AG08395 (cell line): ENCODE measurements at regions not wholly inside any gene's neighbourhood (a gene's known extent, or its start where the extent isn't known, plus 50 kb on each side); places are given as distances from the start of the nearest gene placed in this dataset.

Experiments
- DNase-seq: peaks from one replicate; pipeline ENCODE4 v3.0.0; 2012; ENCODE audit warnings: mixed read lengths, low spot score

- no peak for DNase-seq
Observed at GRCh38 chr6:153873541-153873940, 165.5 kb upstream of the OPRM1 start.

- no peak for DNase-seq
Observed at GRCh38 chr6:153872946-153873345, 166.1 kb upstream of the OPRM1 start.

- no peak for DNase-seq
Observed at GRCh38 chr6:153862927-153863326, 176.1 kb upstream of the OPRM1 start.

GRCh38 chr6:153862139-153862538 lies 176.9 kb upstream of the OPRM1 start:
- no peak for DNase-seq

- DNase-seq = no peak
Observed at GRCh38 chr6:153858529-153858928, 180.5 kb upstream of the OPRM1 start.

GRCh38 chr6:153856929-153857376 lies 182.1 kb upstream of the OPRM1 start:
- DNase-seq = no peak

GRCh38 chr6:153852481-153852880 lies 186.6 kb upstream of the OPRM1 start:
- DNase-seq = no peak

GRCh38 chr6:153852034-153852433 lies 187.0 kb upstream of the OPRM1 start:
- no peak for DNase-seq

- DNase-seq = no peak
Observed at GRCh38 chr6:153849072-153849779, 189.8 kb upstream of the OPRM1 start.

- no peak for DNase-seq
Observed at GRCh38 chr6:153843420-153843819, 195.6 kb upstream of the OPRM1 start.

GRCh38 chr6:153842491-153842890 lies 196.5 kb upstream of the OPRM1 start:
- DNase-seq = no peak

GRCh38 chr6:153840039-153840850 lies 198.8 kb upstream of the OPRM1 start:
- no peak for DNase-seq

- DNase-seq = no peak
Observed at GRCh38 chr6:153832543-153832942, 206.5 kb upstream of the OPRM1 start.

- DNase-seq = no peak
Observed at GRCh38 chr6:153831350-153832078, 207.5 kb upstream of the OPRM1 start.

- no peak for DNase-seq
Observed at GRCh38 chr6:153817173-153817572, 221.9 kb upstream of the OPRM1 start.

GRCh38 chr6:153816366-153816765 lies 222.7 kb upstream of the OPRM1 start:
- no peak for DNase-seq

GRCh38 chr6:153814136-153814535 lies 224.9 kb upstream of the OPRM1 start:
- no peak for DNase-seq

- no peak for DNase-seq
Observed at GRCh38 chr6:153804755-153805330, 234.2 kb upstream of the OPRM1 start.

- no peak for DNase-seq
Observed at GRCh38 chr6:153801917-153802316, 237.1 kb upstream of the OPRM1 start.

GRCh38 chr6:153800580-153801188 lies 238.4 kb upstream of the OPRM1 start:
- no peak for DNase-seq

GRCh38 chr6:153790876-153791473 lies 248.1 kb upstream of the OPRM1 start:
- DNase-seq = no peak

GRCh38 chr6:153790048-153790447 lies 249.0 kb upstream of the OPRM1 start:
- no peak for DNase-seq
